ENCODE measurements at regions not wholly inside any gene's neighbourhood (a gene's known extent, or its start where the extent isn't known, plus 50 kb on each side); places are given as distances from the start of the nearest gene placed in this dataset.
"Not testable (repeated sequence)": the region's sequence is repeated elsewhere in the genome, so short reads cannot be mapped to it uniquely, and the experiment has no call there.

GRCh38 chrX:122833230-122833629 is 350.8 kb upstream of the GRIA3 start:
- no peak for DNase-seq

GRCh38 chrX:122835886-122836285 is 348.2 kb upstream of the GRIA3 start:
- DNase-seq: no peak

GRCh38 chrX:122850326-122850725 is 333.8 kb upstream of the GRIA3 start:
- no peak for DNase-seq

- no peak for DNase-seq
Measured at GRCh38 chrX:122856205-122856604, 327.9 kb upstream of the GRIA3 start.

GRCh38 chrX:122857734-122858133 is 326.3 kb upstream of the GRIA3 start:
- no peak for DNase-seq

GRCh38 chrX:122863067-122863466 is 321.0 kb upstream of the GRIA3 start:
- no peak for DNase-seq

GRCh38 chrX:122866532-122866931 is 317.5 kb upstream of the GRIA3 start:
- DNase-seq: no peak

- DNase-seq: no peak
Measured at GRCh38 chrX:122868631-122869030, 315.4 kb upstream of the GRIA3 start.

- no peak for DNase-seq
Measured at GRCh38 chrX:122869171-122869570, 314.9 kb upstream of the GRIA3 start.

- DNase-seq: no peak
Measured at GRCh38 chrX:122878269-122878668, 305.8 kb upstream of the GRIA3 start.

- no peak for DNase-seq
Measured at GRCh38 chrX:122880952-122881351, 303.1 kb upstream of the GRIA3 start.

GRCh38 chrX:122890729-122891128 is 293.3 kb upstream of the GRIA3 start:
- DNase-seq: no peak

GRCh38 chrX:122906726-122907125 is 277.4 kb upstream of the GRIA3 start:
- DNase-seq: no peak

- DNase-seq: no peak
Measured at GRCh38 chrX:122907375-122907774, 276.7 kb upstream of the GRIA3 start.

- no peak for DNase-seq
Measured at GRCh38 chrX:122910697-122911096, 273.4 kb upstream of the GRIA3 start.

- DNase-seq: no peak
Measured at GRCh38 chrX:122913134-122913533, 270.9 kb upstream of the GRIA3 start.

GRCh38 chrX:122913764-122914163 is 270.3 kb upstream of the GRIA3 start:
- no peak for DNase-seq

- DNase-seq: no peak
Measured at GRCh38 chrX:122914256-122914655, 269.8 kb upstream of the GRIA3 start.

- no peak for DNase-seq
Measured at GRCh38 chrX:122934131-122934530, 249.9 kb upstream of the GRIA3 start.

GRCh38 chrX:122940199-122940598 is 243.9 kb upstream of the GRIA3 start:
- no peak for DNase-seq

- DNase-seq: no peak
Measured at GRCh38 chrX:122941806-122942205, 242.3 kb upstream of the GRIA3 start.

- DNase-seq: no peak
Measured at GRCh38 chrX:122943918-122944317, 240.2 kb upstream of the GRIA3 start.

- no peak for DNase-seq
Measured at GRCh38 chrX:122945328-122945727, 238.8 kb upstream of the GRIA3 start.

GRCh38 chrX:122972604-122973003 is 211.5 kb upstream of the GRIA3 start:
- no peak for DNase-seq

- DNase-seq: no peak
Measured at GRCh38 chrX:122982521-122982920, 201.6 kb upstream of the GRIA3 start.

- not testable (repeated sequence) for DNase-seq
Measured at GRCh38 chrX:123002844-123003243, 181.2 kb upstream of the GRIA3 start.
